A172 (cell line): ENCODE measurements at regions not wholly inside any gene's neighbourhood (a gene's known extent, or its start where the extent isn't known, plus 50 kb on each side); places are given as distances from the start of the nearest gene placed in this dataset.
"Not testable (repeated sequence)": the region's sequence is repeated elsewhere in the genome, so short reads cannot be mapped to it uniquely, and the experiment has no call there.

ENCODE experiments used
- DNase-seq: peaks from one replicate; pipeline ENCODE4 v3.0.0-alpha.2; 2015; ENCODE audit warnings: low spot score

- no peak for DNase-seq
Observed at GRCh38 chr4:159551281-159551680, 448.4 kb downstream of the RAPGEF2 start.

GRCh38 chr4:159552979-159553768 lies 450.3 kb downstream of the RAPGEF2 start:
- DNase-seq = no peak

- no peak for DNase-seq
Observed at GRCh38 chr4:159555873-159556272, 453.0 kb downstream of the RAPGEF2 start.

- DNase-seq = no peak
Observed at GRCh38 chr4:159562366-159562765, 459.5 kb downstream of the RAPGEF2 start.

GRCh38 chr4:159563257-159563656 lies 460.4 kb downstream of the RAPGEF2 start:
- no peak for DNase-seq

GRCh38 chr4:159564615-159565014 lies 461.7 kb downstream of the RAPGEF2 start:
- DNase-seq = no peak

- no peak for DNase-seq
Observed at GRCh38 chr4:159566786-159567185, 463.9 kb downstream of the RAPGEF2 start.

GRCh38 chr4:159577241-159577640 lies 474.4 kb downstream of the RAPGEF2 start:
- no peak for DNase-seq

- no peak for DNase-seq
Observed at GRCh38 chr4:159582685-159583084, 479.8 kb downstream of the RAPGEF2 start.

GRCh38 chr4:159592898-159593556 lies 490.1 kb downstream of the RAPGEF2 start:
- no peak for DNase-seq

GRCh38 chr4:159593681-159594080 lies 490.8 kb downstream of the RAPGEF2 start:
- DNase-seq = no peak

GRCh38 chr4:159594576-159594975 lies 491.7 kb downstream of the RAPGEF2 start:
- no peak for DNase-seq

- not testable (repeated sequence) for DNase-seq
Observed at GRCh38 chr4:159595101-159595500, 492.2 kb downstream of the RAPGEF2 start.

- DNase-seq = no peak
Observed at GRCh38 chr4:159598602-159599001, 495.7 kb downstream of the RAPGEF2 start.

- no peak for DNase-seq
Observed at GRCh38 chr4:159600061-159600460, 497.2 kb downstream of the RAPGEF2 start.

- DNase-seq = no peak
Observed at GRCh38 chr4:159604781-159605180, 501.9 kb downstream of the RAPGEF2 start.

GRCh38 chr4:159606835-159607234 lies 504.0 kb downstream of the RAPGEF2 start:
- peak; percentile 47 for DNase-seq

GRCh38 chr4:159607809-159608208 lies 504.9 kb downstream of the RAPGEF2 start:
- peak; percentile 39 for DNase-seq

GRCh38 chr4:159608436-159608835 lies 505.6 kb downstream of the RAPGEF2 start:
- DNase-seq = peak; percentile 54

GRCh38 chr4:159632031-159632430 lies 529.2 kb downstream of the RAPGEF2 start:
- DNase-seq = no peak

- DNase-seq = no peak
Observed at GRCh38 chr4:159639671-159640323, 536.9 kb downstream of the RAPGEF2 start.

GRCh38 chr4:159649237-159649636 lies 546.4 kb downstream of the RAPGEF2 start:
- no peak for DNase-seq

GRCh38 chr4:159652871-159653270 lies 550.0 kb downstream of the RAPGEF2 start:
- no peak for DNase-seq
